Muscle of leg (tissue), 3 donors: ENCODE measurements at regions not wholly inside any gene's neighbourhood (a gene's known extent, or its start where the extent isn't known, plus 50 kb on each side); places are given as distances from the start of the nearest gene placed in this dataset.
A peak's percentile ranks its signal among the peaks of the same experiment; 100 is the strongest.
"Not testable (repeated sequence)": the region's sequence is repeated elsewhere in the genome, so short reads cannot be mapped to it uniquely, and the experiment has no call there.

ENCODE experiments used
- DNase-seq: peaks from one replicate; pipeline ENCODE4 v3.0.0; 2013
- H3K27ac ChIP-seq: one replicate; pipeline ENCODE4 v1.5.1; 2013; ENCODE audit warnings: mild to moderate bottlenecking, low read length, control low read depth
- H3K27me3 ChIP-seq: one replicate; pipeline ENCODE4 v1.6.1; 2013; ENCODE audit warnings: low read length; ENCODE audit not compliant: control insufficient read depth, insufficient read depth
- H3K36me3 ChIP-seq: one replicate; pipeline ENCODE4 v1.6.1; 2013; ENCODE audit warnings: low read length; ENCODE audit not compliant: control insufficient read depth, insufficient read depth
- H3K4me1 ChIP-seq: one replicate; pipeline ENCODE4 v1.6.1; 2013; ENCODE audit warnings: low read length; ENCODE audit not compliant: control insufficient read depth, insufficient read depth
- H3K4me3 ChIP-seq: one replicate; pipeline ENCODE4 v1.5.1; 2013; ENCODE audit warnings: low read length, control low read depth
- H3K9me3 ChIP-seq: replicated peaks from 2 replicates; pipeline ENCODE4 v1.6.1; 2013; ENCODE audit warnings: low read depth, low read length; ENCODE audit not compliant: control insufficient read depth
- WGBS: methylation state at CpG from one replicate; pipeline ENCODE4 v1.1.5; 2013; ENCODE audit warnings: missing lambda C conversion rate; ENCODE audit not compliant: insufficient coverage; 5-methylcytosine and 5-hydroxymethylcytosine counted together

DNA sequence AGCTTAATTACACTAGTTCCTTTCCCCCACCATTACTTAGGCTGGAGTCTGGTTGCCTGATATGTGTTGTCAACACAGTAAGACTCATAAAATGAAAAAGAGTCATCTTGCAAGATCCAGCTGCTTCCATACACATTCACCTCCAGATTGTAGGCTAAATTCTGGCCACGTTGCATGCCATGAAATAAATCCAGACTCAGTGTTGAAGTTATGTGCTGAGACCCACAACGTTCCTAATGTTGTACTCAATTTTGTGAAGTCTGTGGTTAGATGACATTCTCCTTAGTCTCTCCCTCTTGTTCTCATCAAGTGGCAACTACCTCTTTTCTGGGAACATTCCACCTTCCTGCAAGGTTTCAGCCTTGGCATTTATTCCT is 212.3 kb downstream of the LMBRD1 start:
- H3K27ac ChIP-seq: no peak overlapping the region
- DNase-seq: no peak
- no peak overlapping the region for H3K4me3 ChIP-seq
- no peaks in the 10 kb centered on the region for H3K27me3 ChIP-seq
- H3K9me3 ChIP-seq: no peaks in the 10 kb centered on the region
- peaks cover 6% of the 10 kb centered on the region for H3K4me1 ChIP-seq
- no peaks in the 10 kb centered on the region for H3K36me3 ChIP-seq
- WGBS: no CpG with 5 or more reads among the region's 2 CpGs

GRCh38 chr6:69581581-69581980 is 215.2 kb downstream of the LMBRD1 start:
- Histone ChIP-seq H3K27ac (no peak overlapping the region), H3K4me1 (peaks cover 6% of the 10 kb centered on the region), H3K4me3 (no peak overlapping the region), H3K36me3 (no peaks in the 10 kb centered on the region), H3K9me3 (no peaks in the 10 kb centered on the region), H3K27me3 (no peaks in the 10 kb centered on the region)
- WGBS: no CpG with 5 or more reads among the region's 4 CpGs
- peak; percentile 42 for DNase-seq

- Histone ChIP-seq H3K27ac (no peak overlapping the region), H3K36me3 (no peaks in the 10 kb centered on the region), H3K4me3 (no peak overlapping the region), H3K4me1 (peaks cover 6% of the 10 kb centered on the region), H3K9me3 (no peaks in the 10 kb centered on the region), H3K27me3 (no peaks in the 10 kb centered on the region)
- peak; percentile 9 for DNase-seq
Measured at GRCh38 chr6:69580706-69581105, 216.1 kb downstream of the LMBRD1 start.

- Histone ChIP-seq H3K4me1 (no peaks in the 10 kb centered on the region), H3K4me3 (no peak overlapping the region), H3K36me3 (no peaks in the 10 kb centered on the region), H3K9me3 (no peaks in the 10 kb centered on the region), H3K27me3 (no peaks in the 10 kb centered on the region), H3K27ac (no peak overlapping the region)
- no CpG with 5 or more reads among the region's 3 CpGs for WGBS
- no peak for DNase-seq
Measured at GRCh38 chr6:69578361-69578890, 218.4 kb downstream of the LMBRD1 start.

DNA sequence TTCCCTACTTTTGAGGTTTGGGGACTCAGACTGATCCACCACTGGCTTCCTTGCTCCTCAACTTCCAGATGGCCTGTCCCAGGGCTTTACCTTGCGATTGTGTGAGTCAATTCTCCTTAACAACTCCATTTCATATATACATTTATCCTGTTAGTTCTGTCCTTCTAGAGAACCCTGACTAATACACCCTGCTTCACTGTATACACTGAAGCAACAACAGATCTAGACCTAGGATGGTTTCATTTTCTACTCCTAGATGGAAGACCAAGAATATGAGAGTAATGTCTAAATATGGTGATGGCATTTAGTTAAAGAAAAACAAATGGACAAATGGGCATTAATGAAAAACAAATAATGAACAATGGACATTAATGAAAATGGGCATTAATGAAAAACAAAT is 225.6 kb downstream of the LMBRD1 start:
- Histone ChIP-seq H3K9me3 (no peaks in the 10 kb centered on the region), H3K27ac (no peak overlapping the region), H3K27me3 (no peaks in the 10 kb centered on the region), H3K36me3 (no peaks in the 10 kb centered on the region), H3K4me1 (no peaks in the 10 kb centered on the region), H3K4me3 (no peak overlapping the region)
- no peak for DNase-seq
- 100% methylated on average over 1 of the region's 1 CpG for WGBS

DNA sequence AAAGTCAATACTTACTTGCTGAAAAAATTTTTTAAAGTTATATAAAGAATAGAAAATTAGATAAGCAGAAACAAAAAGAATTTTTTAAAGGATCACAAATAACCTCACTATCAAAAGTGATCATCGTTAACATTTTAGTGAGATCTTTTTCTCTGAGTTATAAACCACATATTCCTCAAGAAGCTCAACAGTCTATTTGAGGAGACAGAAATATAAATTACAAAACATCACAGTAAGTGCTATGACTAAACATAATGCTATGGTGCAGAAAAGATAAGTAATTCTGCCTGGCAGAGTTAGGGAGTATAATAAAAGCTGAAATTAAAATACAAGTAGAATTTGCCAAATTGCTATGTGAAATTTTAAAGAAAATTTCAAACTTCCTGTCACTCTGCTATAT is 226.7 kb downstream of the LMBRD1 start:
- Histone ChIP-seq H3K27me3 (no peaks in the 10 kb centered on the region), H3K4me1 (no peaks in the 10 kb centered on the region), H3K36me3 (no peaks in the 10 kb centered on the region), H3K4me3 (no peak overlapping the region), H3K9me3 (no peaks in the 10 kb centered on the region), H3K27ac (no peak overlapping the region)
- no CpG with 5 or more reads among the region's 1 CpG for WGBS
- no peak for DNase-seq

DNA sequence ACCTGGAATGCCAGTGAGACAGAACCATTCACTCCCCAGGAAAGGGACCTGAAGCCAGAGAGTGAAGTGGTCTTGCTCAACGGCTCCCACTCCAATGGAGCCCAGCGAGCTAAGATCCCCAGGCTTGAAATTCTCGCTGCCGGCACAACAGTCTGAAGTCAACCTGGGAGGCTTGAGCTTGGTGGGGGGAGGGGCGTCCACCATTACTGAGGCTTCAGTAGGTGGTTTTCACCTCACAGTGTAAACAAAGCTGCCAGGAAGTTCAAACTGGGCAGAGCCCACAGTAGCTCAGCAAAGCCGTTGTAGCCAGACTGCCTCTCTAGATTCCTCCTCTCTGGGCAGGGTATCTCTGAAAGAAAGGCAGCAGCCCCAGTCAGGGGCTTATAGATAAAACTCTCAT is 236.2 kb downstream of the LMBRD1 start:
- 90% methylated on average over 6 of the region's 6 CpGs for WGBS
- not testable (repeated sequence) for DNase-seq, H3K9me3 ChIP-seq, H3K36me3 ChIP-seq, H3K4me3 ChIP-seq, H3K27me3 ChIP-seq, H3K27ac ChIP-seq, H3K4me1 ChIP-seq

DNA sequence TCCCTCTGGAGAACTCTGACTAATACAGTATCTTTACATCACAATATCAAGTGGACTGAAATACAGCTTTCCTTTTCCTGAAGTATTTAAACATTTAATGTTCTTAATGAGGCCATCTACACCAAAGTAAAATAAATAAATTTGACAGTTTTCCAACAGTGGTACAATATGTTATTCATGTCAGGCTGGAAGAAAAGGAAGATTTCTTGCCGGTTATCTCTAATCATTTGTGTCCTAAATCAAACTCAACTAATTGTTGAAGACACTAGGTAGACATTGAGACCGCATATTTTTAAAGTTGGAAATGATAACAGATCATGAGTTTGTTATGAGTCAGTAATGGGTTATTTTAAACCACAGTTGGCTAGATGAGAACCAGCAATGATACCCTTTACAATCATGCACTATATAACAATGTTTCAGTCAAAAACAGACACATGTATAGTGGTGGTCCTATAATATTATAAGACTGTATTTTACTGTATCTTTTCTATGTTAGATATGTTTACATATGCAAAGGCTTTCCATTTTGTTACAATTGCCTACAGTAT is 241.6 kb downstream of the LMBRD1 start:
- Histone ChIP-seq H3K9me3 (no peaks in the 10 kb centered on the region), H3K4me1 (no peaks in the 10 kb centered on the region), H3K4me3 (no peak overlapping the region), H3K27me3 (no peaks in the 10 kb centered on the region), H3K36me3 (no peaks in the 10 kb centered on the region), H3K27ac (no peak overlapping the region)
- no peak for DNase-seq
- WGBS: no CpG with 5 or more reads among the region's 2 CpGs

- Histone ChIP-seq H3K36me3 (no peaks in the 10 kb centered on the region), H3K27ac (no peak overlapping the region), H3K4me3 (no peak overlapping the region), H3K9me3 (no peaks in the 10 kb centered on the region), H3K27me3 (no peaks in the 10 kb centered on the region), H3K4me1 (no peaks in the 10 kb centered on the region)
- no CpG with 5 or more reads among the region's 1 CpG for WGBS
- DNase-seq: no peak
Measured at GRCh38 chr6:69542494-69542893, 254.3 kb downstream of the LMBRD1 start.

- H3K9me3 ChIP-seq: no peaks in the 10 kb centered on the region
- no peaks in the 10 kb centered on the region for H3K4me1 ChIP-seq
- H3K4me3 ChIP-seq: no peak overlapping the region
- no CpG with 5 or more reads among the region's 2 CpGs for WGBS
- H3K36me3 ChIP-seq: no peaks in the 10 kb centered on the region
- DNase-seq: no peak
- H3K27me3 ChIP-seq: no peaks in the 10 kb centered on the region
- H3K27ac ChIP-seq: no peak overlapping the region
Measured at GRCh38 chr6:69527921-69528476, 268.8 kb downstream of the LMBRD1 start.

- DNase-seq, H3K4me3 ChIP-seq, H3K36me3 ChIP-seq, H3K9me3 ChIP-seq, H3K27me3 ChIP-seq, H3K4me1 ChIP-seq, H3K27ac ChIP-seq: not testable (repeated sequence)
- 83% methylated on average over 1 of the region's 9 CpGs for WGBS
Measured at GRCh38 chr6:69515480-69515879, 281.3 kb downstream of the LMBRD1 start.
